22Rv1 (cell line): ENCODE measurements at regions not wholly inside any gene's neighbourhood (a gene's known extent, or its start where the extent isn't known, plus 50 kb on each side); places are given as distances from the start of the nearest gene placed in this dataset.

Experiments
- ZFX ChIP-seq: fragments of 450-650 bp; IDR thresholded peaks from 2 replicates; pipeline ENCODE4 v1.6.1; 2017; ENCODE audit warnings: antibody characterized with exemption, borderline replicate concordance
- TF ChIP-seq, protein P1 (sequence below): fragments of 450-650 bp; IDR thresholded peaks from 2 replicates; pipeline ENCODE4 v1.5.1; 2017; ENCODE audit warnings: mild to moderate bottlenecking

GRCh38 chr13:90613076-90613795 is 734.3 kb upstream of the MIR17HG start:
- TF ChIP-seq, protein P1, sequence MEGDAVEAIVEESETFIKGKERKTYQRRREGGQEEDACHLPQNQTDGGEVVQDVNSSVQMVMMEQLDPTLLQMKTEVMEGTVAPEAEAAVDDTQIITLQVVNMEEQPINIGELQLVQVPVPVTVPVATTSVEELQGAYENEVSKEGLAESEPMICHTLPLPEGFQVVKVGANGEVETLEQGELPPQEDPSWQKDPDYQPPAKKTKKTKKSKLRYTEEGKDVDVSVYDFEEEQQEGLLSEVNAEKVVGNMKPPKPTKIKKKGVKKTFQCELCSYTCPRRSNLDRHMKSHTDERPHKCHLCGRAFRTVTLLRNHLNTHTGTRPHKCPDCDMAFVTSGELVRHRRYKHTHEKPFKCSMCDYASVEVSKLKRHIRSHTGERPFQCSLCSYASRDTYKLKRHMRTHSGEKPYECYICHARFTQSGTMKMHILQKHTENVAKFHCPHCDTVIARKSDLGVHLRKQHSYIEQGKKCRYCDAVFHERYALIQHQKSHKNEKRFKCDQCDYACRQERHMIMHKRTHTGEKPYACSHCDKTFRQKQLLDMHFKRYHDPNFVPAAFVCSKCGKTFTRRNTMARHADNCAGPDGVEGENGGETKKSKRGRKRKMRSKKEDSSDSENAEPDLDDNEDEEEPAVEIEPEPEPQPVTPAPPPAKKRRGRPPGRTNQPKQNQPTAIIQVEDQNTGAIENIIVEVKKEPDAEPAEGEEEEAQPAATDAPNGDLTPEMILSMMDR = no peak
- no peak for TF ChIP-seq ZFX
